GM19043 (cell line): ENCODE measurements at regions not wholly inside any gene's neighbourhood (a gene's known extent, or its start where the extent isn't known, plus 50 kb on each side); places are given as distances from the start of the nearest gene placed in this dataset.

ENCODE experiments used
- ATAC-seq: cut with Tn5 transposase; IDR thresholded peaks from one replicate; pipeline ENCODE4 v1.9.1; 2021; ENCODE audit warnings: low read depth; ENCODE audit not compliant: unreplicated experiment

- no peak for ATAC-seq
Observed at GRCh38 chr13:70353096-70353495, 244.8 kb upstream of the KLHL1 start.

- ATAC-seq, result no peak
Observed at GRCh38 chr13:70347947-70348620, 239.8 kb upstream of the KLHL1 start.

GRCh38 chr13:70339738-70340137 lies 231.5 kb upstream of the KLHL1 start:
- ATAC-seq, result no peak

GRCh38 chr13:70338609-70339008 lies 230.4 kb upstream of the KLHL1 start:
- ATAC-seq, result no peak

DNA sequence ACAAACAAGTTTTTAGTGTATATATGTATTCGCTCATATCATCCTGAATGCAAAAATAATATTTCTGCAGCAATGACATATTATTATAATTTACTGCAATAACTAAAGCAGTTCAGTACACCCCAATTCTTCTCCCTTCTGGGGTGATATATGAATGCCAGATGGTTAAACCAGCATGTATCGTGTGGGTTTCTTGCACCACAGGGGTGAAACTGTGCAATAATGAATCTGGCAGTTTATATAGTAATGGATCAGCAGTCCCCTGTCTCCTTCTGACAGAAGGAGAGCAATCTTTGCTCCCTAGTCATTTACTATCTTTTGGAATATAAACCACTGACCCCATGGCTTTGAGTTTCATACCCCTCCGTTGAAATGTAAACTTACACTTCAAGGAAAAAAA lies 228.6 kb upstream of the KLHL1 start:
- no peak for ATAC-seq

DNA sequence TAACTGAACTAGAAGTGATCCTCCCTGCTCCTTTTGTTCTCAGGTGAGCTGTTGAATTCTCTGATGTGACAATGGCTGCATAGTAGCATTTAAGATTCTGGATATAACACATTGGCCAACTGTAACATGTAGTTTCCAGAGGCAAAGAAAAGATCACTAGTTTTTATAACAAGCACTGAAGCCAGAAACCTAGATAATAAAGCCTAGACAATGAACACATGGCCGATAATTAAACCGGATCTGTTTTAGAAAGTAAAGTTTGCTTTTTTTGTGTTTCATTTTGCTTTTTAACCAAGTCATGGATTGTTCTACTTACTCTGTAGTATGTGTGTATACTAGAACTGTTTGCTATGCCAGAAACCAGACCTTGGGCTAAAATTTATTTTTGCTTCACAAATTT lies 225.5 kb upstream of the KLHL1 start:
- no peak for ATAC-seq

GRCh38 chr13:70330697-70331361 lies 222.6 kb upstream of the KLHL1 start:
- no peak for ATAC-seq

- no peak for ATAC-seq
Observed at GRCh38 chr13:70324519-70324918, 216.3 kb upstream of the KLHL1 start.

DNA sequence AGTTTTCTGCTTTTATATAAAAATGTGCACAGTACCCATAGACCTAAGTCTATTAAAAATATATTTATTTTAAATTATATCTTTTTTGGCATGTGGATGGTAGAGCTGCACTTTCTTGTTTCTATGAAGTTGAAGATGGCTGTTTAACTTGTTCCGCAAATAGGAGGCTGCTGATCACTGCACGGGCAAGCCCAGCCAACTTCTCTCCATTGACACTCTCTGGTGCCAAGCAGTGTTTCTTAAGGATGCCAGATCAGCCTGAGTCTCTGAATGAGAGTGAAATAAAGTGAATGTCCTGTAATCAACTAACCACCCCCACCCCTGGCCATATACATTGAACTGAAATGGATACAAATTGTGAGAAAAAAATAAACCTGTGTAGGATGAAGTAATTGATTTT lies 202.9 kb upstream of the KLHL1 start:
- ATAC-seq, result no peak

GRCh38 chr13:70310396-70311119 lies 202.3 kb upstream of the KLHL1 start:
- ATAC-seq, result no peak

DNA sequence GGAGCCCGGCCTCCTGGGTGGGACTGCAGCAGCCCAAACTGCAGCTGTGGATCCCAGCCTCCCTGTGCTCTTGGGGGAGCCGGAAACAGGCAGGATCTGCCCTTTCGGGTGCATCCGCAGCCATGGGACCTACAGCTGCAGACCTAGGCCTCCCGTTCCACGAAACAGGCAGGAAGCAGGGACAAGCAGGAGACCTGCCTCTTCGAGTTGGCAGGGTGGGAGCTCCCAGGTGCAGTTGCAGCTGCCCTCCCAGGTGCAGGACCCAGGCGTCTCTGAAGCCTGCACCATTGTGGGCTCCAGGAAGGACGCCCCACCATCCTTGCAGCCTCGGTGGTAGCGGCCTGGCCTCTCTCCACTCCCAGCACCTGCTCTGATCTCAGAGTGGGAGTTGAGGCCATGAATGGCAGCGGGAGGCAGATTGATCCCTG lies 189.0 kb upstream of the KLHL1 start:
- no peak for ATAC-seq

DNA sequence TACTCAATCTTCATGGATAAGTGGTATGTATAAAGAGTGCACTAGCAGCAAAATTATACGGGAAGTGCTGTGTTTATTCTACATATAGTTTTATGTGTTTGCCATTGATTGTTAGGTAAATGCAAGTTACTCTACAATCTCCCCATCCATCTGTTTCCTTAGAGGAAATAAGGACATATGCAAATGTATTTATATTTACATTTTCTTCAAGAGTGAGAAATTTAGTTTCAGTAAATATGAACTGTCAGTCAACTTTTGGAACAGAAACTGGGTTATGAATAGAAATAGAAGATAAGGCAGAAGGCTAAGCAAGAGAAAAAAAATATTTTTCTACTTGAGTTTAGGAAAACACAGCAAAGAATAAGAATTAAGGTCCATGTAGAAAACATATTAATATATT lies 176.1 kb upstream of the KLHL1 start:
- ATAC-seq, result no peak

DNA sequence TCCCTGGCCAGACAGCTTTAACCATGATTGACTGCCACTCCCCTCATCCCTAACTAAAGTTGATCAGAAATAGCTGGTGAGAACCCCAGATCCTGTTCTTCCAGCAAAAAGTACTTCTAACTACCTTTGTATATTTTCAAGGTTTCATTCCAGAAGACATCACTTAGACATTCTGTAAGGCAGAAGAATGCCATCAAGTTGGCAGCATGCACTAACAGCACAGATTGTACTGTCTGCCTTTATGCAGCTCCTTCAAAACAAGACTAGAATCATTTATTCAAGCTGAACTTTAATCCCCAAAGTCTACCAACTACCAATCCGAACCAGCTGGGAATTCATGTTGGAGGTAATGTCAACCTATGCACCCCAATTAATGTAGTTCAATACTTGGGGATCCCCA lies 167.6 kb upstream of the KLHL1 start:
- ATAC-seq, result no peak

- no peak for ATAC-seq
Observed at GRCh38 chr13:70255406-70255991, 147.2 kb upstream of the KLHL1 start.

GRCh38 chr13:70253834-70254233 lies 145.6 kb upstream of the KLHL1 start:
- ATAC-seq, result no peak

- no peak for ATAC-seq
Observed at GRCh38 chr13:70253411-70253810, 145.2 kb upstream of the KLHL1 start.

DNA sequence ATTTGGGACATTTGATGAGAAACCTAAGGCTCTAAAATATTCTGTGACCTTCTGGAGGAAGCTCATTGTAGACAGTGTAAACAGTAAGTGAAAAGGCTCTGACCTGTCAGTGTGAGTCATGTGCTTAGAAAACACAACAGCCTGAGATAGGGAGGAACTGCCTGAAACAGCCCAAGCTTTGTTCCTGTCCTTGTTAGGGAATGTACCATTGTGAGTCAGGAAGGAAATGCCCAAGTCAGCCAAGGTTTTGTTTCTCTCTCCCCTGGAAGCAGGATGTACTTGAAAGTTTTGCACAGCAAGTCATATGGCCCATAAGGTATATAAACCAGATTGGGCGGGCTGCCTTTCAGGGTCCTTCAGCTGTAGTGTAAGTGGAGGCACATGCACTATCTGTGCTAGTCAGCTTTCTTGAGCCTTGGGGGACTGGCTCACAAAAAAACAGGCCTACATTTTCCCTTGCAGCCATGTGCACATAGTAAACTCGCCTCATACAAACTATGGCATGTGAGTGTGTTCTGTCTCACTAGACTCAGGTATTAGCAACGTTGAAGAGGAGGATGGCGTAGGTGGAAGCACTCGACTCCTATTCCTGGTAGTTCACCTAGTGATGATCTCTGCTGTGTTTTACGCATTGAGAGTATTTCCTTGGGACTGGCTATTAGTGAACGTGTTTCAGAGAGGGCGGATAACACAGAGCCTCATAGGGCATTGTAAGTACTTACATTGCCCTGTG lies 141.2 kb upstream of the KLHL1 start:
- no peak for ATAC-seq

- ATAC-seq, result no peak
Observed at GRCh38 chr13:70237131-70237530, 128.9 kb upstream of the KLHL1 start.

GRCh38 chr13:70235565-70235964 lies 127.3 kb upstream of the KLHL1 start:
- no peak for ATAC-seq

DNA sequence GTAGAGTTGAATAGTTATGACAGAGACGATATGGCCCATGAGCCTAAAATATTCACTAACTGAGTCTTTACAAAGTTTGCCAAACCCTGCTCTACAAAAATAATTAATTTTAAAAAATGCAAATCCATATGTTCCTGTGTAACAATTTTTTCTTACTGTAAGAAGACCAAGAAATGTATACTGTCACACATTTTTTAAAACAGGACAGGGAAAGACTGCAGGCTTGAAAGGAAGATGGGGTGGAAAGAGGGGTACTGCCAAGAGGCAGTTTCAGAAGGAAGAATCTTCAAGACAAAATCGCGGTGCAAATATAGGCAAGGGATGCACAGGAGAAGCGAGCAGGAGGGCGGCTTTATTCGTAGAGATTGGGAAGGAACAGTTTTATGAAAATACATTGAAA lies 115.7 kb upstream of the KLHL1 start:
- no peak for ATAC-seq

DNA sequence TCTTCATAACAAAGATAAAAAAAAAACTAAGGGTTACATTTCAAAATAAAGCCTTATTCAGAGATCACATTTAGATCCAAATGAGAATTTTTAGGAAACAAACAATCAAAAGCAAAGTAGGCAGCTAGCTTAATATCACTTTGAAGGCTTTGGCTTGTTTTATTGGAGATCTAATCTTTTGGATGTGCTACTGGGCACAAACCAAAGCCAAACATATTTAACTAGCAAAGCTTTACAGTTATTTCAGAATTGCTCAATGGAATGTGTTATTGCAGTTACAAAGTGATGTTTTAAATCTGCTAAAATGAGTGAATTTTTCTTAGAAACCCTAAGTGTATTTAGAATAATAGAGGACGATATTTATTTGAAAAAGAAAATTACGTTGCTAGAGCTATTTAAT lies 114.7 kb upstream of the KLHL1 start:
- no peak for ATAC-seq
